ENCODE measurements at regions not wholly inside any gene's neighbourhood (a gene's known extent, or its start where the extent isn't known, plus 50 kb on each side); places are given as distances from the start of the nearest gene placed in this dataset.

DNA sequence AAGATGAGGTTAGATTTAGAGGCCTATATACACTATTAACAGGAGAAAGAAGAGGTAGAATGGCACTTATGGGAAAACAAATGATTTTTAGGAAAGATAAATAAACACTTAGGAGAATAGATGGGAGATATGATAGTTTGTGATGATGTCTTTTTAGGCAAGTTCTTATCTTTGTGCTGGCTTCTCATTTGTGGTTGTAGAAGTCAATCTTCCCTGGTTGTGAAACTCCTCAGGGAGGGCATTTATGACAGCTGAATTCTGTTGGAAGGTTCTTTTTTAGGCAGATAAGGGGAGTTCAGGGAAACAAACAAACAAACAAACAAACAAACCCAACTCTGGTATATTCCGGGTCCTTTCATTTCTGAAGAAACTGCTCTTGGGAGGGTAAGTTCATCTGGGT lies 311.8 kb downstream of the AEBP2 start:
- no peak for ATAC-seq (ENCODE audit: low read depth)
- Histone ChIP-seq H4K5ac (ENCODE audit: low read depth, low read length) (no peak overlapping the region), H3K56ac (ENCODE audit: extremely low read depth, insufficient read depth, low read length) (no peak overlapping the region), H3K14ac (replicated peaks; ENCODE audit: low read depth, low read length) (no peak overlapping the region), H2BK15ac (ENCODE audit: low read depth, low read length) (no peak overlapping the region), H3K9ac (ENCODE audit: low read depth, low read length) (no peak overlapping the region), H3K4me1 (ENCODE audit: control insufficient read depth, insufficient read depth, low read length) (no peaks in the 10 kb centered on the region), H3K4ac (ENCODE audit: low read depth, low read length) (no peak overlapping the region), H3K9me3 (ENCODE audit: control insufficient read depth, insufficient read depth, low read length) (peaks cover 6% of the 10 kb centered on the region), H3K9me1 (ENCODE audit: insufficient read depth, low read length) (no peaks in the 10 kb centered on the region), H4K91ac (ENCODE audit: insufficient read depth, low read depth, low read length) (no peak overlapping the region), H3K27me3 (ENCODE audit: control insufficient read depth, insufficient read depth, low read length) (no peaks in the 10 kb centered on the region), H3K36me3 (ENCODE audit: control insufficient read depth, insufficient read depth, low read length) (no peaks in the 10 kb centered on the region), H2BK20ac (ENCODE audit: low read depth, low read length) (0 out of 2 replicates have a peak overlapping the region, but pooled peaks have one; percentile 21), H2BK120ac (ENCODE audit: low read depth, low read length) (no peak overlapping the region), H4K20me1 (ENCODE audit: insufficient read depth, low read length) (no peaks in the 10 kb centered on the region), H4K8ac (ENCODE audit: low read depth in 2 of 2, low read length in 2 of 2) (no peak overlapping the region; a peak in 1 of 4 replicates), H3K4me2 (ENCODE audit: low read depth, low read length) (no peak overlapping the region), H2AK5ac (ENCODE audit: low read depth, low read length) (peak overlapping the region; percentile 33; the same call in 1 of the 2 replicates), H3K23ac (ENCODE audit: low read depth, low read length) (no peak overlapping the region), H3K79me1 (ENCODE audit: low read depth in 1 of 2, low read length in 2 of 2) (no peaks in the 10 kb centered on the region), H3K27ac (ENCODE audit: insufficient read depth, low read length) (no peak overlapping the region), H2BK5ac (ENCODE audit: low read depth, low read length, poor library complexity, severe bottlenecking) (peak overlapping the region; percentile 51), H3K18ac (ENCODE audit: low read depth, low read length) (no peak overlapping the region), H2AK9ac (replicated peaks; ENCODE audit: low read depth, low read length, poor library complexity) (no peak overlapping the region), H3K4me3 (ENCODE audit: insufficient read depth, low read depth, low read length) (no peak overlapping the region), H2AFZ (replicated peaks; ENCODE audit: low read length, poor library complexity) (no peak overlapping the region)
- no peak for DNase-seq
- ChIA-PET CTCF (no interaction called here), POLR2A (ENCODE audit: unreplicated experiment) (no interaction called here)
- BruUV-seq (replicated peaks) = no TSS peak
- TF ChIP-seq FOS (IDR thresholded peaks at IDR 0.05; ENCODE audit: low read depth, low read length) (no peak), RAD21 (IDR thresholded peaks at IDR 0.05; ENCODE audit: low read length) (no peak), CEBPB (IDR thresholded peaks at IDR 0.05; ENCODE audit: low read depth, low read length) (no peak), CHD1 (IDR thresholded peaks at IDR 0.05; ENCODE audit: low read depth, low read length) (no peak), MAFK (IDR thresholded peaks at IDR 0.05; ENCODE audit: low read depth, low read length) (no peak), BHLHE40 (IDR thresholded peaks at IDR 0.05; ENCODE audit: low read depth, low read length) (no peak), CTCF (conservative IDR thresholded peaks at IDR 0.05; ENCODE audit: low read depth, low read length) (no peak), SMC3 (IDR thresholded peaks at IDR 0.05; ENCODE audit: low read depth, low read length) (no peak), MAZ (IDR thresholded peaks at IDR 0.05; ENCODE audit: borderline replicate concordance, low read depth, low read length) (no peak), RCOR1 (IDR thresholded peaks at IDR 0.05; ENCODE audit: insufficient replicate concordance, low read length) (no peak), MXI1 (IDR thresholded peaks at IDR 0.05; ENCODE audit: borderline replicate concordance, low read depth, low read length) (no peak), USF2 (IDR thresholded peaks at IDR 0.05; ENCODE audit: low read depth, low read length) (no peak), RFX5 (IDR thresholded peaks at IDR 0.05; ENCODE audit: low read depth, low read length) (no peak), POLR2A (IDR thresholded peaks at IDR 0.05; ENCODE audit: low read depth, low read length) (no peak)
- intact Hi-C loops (cut with micrococcal nuclease) = loop anchor here (10.0 kb wide), 1 partner anchor 214 kb away; no protein-coding TSS in a partner anchor
- in situ Hi-C loops (cut with MboI; ENCODE audit: low sequenced_read_pairs) = loop anchor here (10.0 to 25.0 kb wide), 3 partner anchors 144 to 844 kb away; no protein-coding TSS in a partner anchor
- dilution Hi-C loops (cut with HindIII; ENCODE audit: low sequenced_read_pairs, unreplicated experiment) = no loop called here
- WGBS, 2 experiments (ENCODE audit: extremely low coverage in 2 of 2, insufficient read length in 1 of 2) = no CpG with 5 or more reads among the region's 1 CpG
